GM12892 (cell line): ENCODE measurements at regions not wholly inside any gene's neighbourhood (a gene's known extent, or its start where the extent isn't known, plus 50 kb on each side); places are given as distances from the start of the nearest gene placed in this dataset.

ENCODE experiments used
- POLR2A ChIP-seq: IDR thresholded peaks from 2 replicates; pipeline ENCODE4 v1.6.1; 2011; ENCODE audit warnings: low read depth, low read length, control low read depth
- POLR2AphosphoS5 ChIP-seq: IDR thresholded peaks from 2 replicates; pipeline ENCODE4 v1.6.1; 2011; ENCODE audit warnings: low read depth, low read length, control low read depth
- TAF1 ChIP-seq: IDR thresholded peaks from 2 replicates; pipeline ENCODE4 v1.6.1; 2011; ENCODE audit warnings: low read depth, mild to moderate bottlenecking, control low read depth, low read length, borderline replicate concordance

DNA sequence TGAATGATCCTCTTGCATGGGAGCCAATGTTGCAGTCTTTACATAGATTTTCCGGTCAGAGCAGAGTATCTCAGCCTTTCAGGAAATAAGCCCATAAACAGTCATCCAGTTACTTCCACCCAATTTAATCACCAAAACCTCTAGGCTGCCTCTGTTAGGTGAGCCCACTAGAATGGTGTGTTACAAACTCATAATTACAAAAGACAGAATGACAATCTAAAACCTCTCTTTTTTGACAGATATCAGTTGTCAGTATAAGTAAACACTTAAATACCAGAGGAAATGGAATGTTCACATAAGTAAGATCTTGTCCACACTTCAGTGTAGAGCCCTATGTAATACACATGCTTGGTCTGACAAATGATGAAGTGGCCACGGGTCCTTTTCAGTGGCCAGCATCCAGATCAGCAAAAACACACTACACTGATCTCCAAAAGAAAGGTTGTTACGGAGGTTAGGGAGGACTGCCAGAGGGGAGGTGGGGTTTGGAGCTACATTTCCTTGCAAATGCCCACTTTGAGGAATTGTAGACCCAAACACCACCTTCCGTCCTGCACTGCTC is 71.3 kb upstream of the FBXO28 start:
- no peak for TF ChIP-seq POLR2A
- no peak for TF ChIP-seq POLR2AphosphoS5
- no peak for TF ChIP-seq TAF1
